K562 (cell line): ENCODE measurements at regions not wholly inside any gene's neighbourhood (a gene's known extent, or its start where the extent isn't known, plus 50 kb on each side); places are given as distances from the start of the nearest gene placed in this dataset.

Experiments
- ATAC-seq: fragments of 200-7000 bp; cut with Tn5 transposase; 3 replicates; pipeline ENCODE4 v1.9.1; 2020; ENCODE audit warnings: moderate library complexity
- BruUV-seq: library from RNA; stranded (reverse); fragments of 400-500 nt; replicated peaks from 2 replicates; lab custom pipeline; 2021; lab: Mats Ljungman, UMichigan
- CTCF ChIA-PET: fragments of 300-600 bp; formaldehyde crosslinking; extraction: SDS; loops from one replicate; lab custom pipeline; 2021; ENCODE audit warnings: low intra/inter-chr PET ratio; lab: Yijun Ruan, JAX
- POLR2A ChIA-PET: fragments of 300-600, 350-650 bp; sonication (Branson Sonifier 250); formaldehyde crosslinking; extraction: SDS; loops from one replicate; lab custom pipeline; 2021; ENCODE audit warnings: antibody characterized with exemption, inconsistent platforms; lab: Yijun Ruan, JAX
- DNase-seq, 4 experiments: peaks; one replicate each; pipeline versions ENCODE4 v3.0.0 to v3.0.0-alpha.2; 2011 to 2018; ENCODE audit warnings: low spot score in 3 of 4, mixed read lengths in 3 of 4; ENCODE audit errors: extremely low read depth in 1 of 4
- FAIRE-seq: peaks from 2 replicates; lab custom pipeline; 2011; peaks lifted over from hg19 to GRCh38; lab: Jason Lieb, UNC
- H2AFZ ChIP-seq: 2 replicates; pipeline ENCODE4 v1.6.0; 2011; ENCODE audit warnings: low read depth, low read length, control low read depth, inconsistent platforms
- H3K27ac ChIP-seq: fragments of 200-600 bp; 3 replicates; pipeline ENCODE4 v1.8.0; 2011; ENCODE audit warnings: low read depth, mild to moderate bottlenecking, control low read depth, inconsistent platforms, low read length, moderate library complexity, mixed read lengths; ENCODE audit errors: extremely low read depth
- H3K27me3 ChIP-seq, 2 experiments: fragments of 300-600 bp in 1 of 2; 2 replicates in 1 of 2; 3 replicates in 1 of 2; pipeline versions ENCODE4 v1.6.0 to v1.8.0; 2011; ENCODE audit warnings: inconsistent platforms in 2 of 2, low read length in 2 of 2, mild to moderate bottlenecking in 1 of 2, mixed read lengths in 1 of 2, moderate library complexity in 1 of 2; ENCODE audit not compliant: control insufficient read depth in 2 of 2, insufficient read depth in 2 of 2
- H3K36me3 ChIP-seq: fragments of 300-600 bp; 3 replicates; pipeline ENCODE4 v1.8.0; 2011; ENCODE audit warnings: mild to moderate bottlenecking, low read length, inconsistent platforms; ENCODE audit not compliant: control insufficient read depth, insufficient read depth
- H3K4me1 ChIP-seq, 2 experiments: fragments of 200-600 bp in 1 of 2; replicated peaks in 1 of 2; 2 replicates in 1 of 2; 3 replicates in 1 of 2; pipeline versions ENCODE4 v1.5.1 to v1.8.0; 2011; ENCODE audit warnings: inconsistent platforms in 2 of 2, low read length in 2 of 2, mild to moderate bottlenecking in 1 of 2, mixed read lengths in 1 of 2, moderate library complexity in 1 of 2; ENCODE audit not compliant: control insufficient read depth in 2 of 2, insufficient read depth in 2 of 2
- H3K4me2 ChIP-seq: 2 replicates; pipeline ENCODE4 v1.6.1; 2011; ENCODE audit warnings: low read length, control low read depth, inconsistent platforms, mixed read lengths; ENCODE audit not compliant: insufficient read depth
- H3K4me3 ChIP-seq: fragments of 200-600 bp; sonication (generic), shearing (Covaris generic); 2 replicates; pipeline ENCODE4 v1.5.1; 2016; ENCODE audit warnings: control low read depth, inconsistent platforms
- H3K79me2 ChIP-seq: fragments of 200-600 bp; 3 replicates; pipeline ENCODE4 v1.8.0; 2011; ENCODE audit warnings: low read length, inconsistent platforms; ENCODE audit not compliant: control insufficient read depth, insufficient read depth
- H3K9ac ChIP-seq, 2 experiments: 2 replicates each; pipeline versions ENCODE4 v1.6.0 to v1.6.1; 2011; ENCODE audit warnings: low read depth in 2 of 2, low read length in 2 of 2, control low read depth in 1 of 2, inconsistent platforms in 1 of 2, mild to moderate bottlenecking in 1 of 2, mixed read lengths in 1 of 2; ENCODE audit not compliant: insufficient read depth in 1 of 2
- H3K9me1 ChIP-seq: one replicate; pipeline ENCODE4 v1.6.0; 2011; ENCODE audit warnings: inconsistent platforms, mild to moderate bottlenecking, low read length, moderate library complexity; ENCODE audit not compliant: control insufficient read depth, insufficient read depth
- H3K9me3 ChIP-seq: replicated peaks from 2 replicates; pipeline ENCODE4 v1.5.1; 2011; ENCODE audit warnings: low read depth, low read length, inconsistent platforms; ENCODE audit not compliant: control insufficient read depth, insufficient read depth
- H4K20me1 ChIP-seq: replicated peaks from 2 replicates; pipeline ENCODE4 v1.6.1; 2011; ENCODE audit warnings: low read length, inconsistent platforms, mixed read lengths; ENCODE audit not compliant: control insufficient read depth, insufficient read depth
- ARHGAP35 ChIP-seq: fragments of 450-650 bp; IDR thresholded peaks from 2 replicates; pipeline ENCODE4 v1.6.1; 2018; ENCODE audit not compliant: partially characterized antibody
- CBX2 ChIP-seq: fragments of 200-600 bp; sonication (generic); IDR thresholded peaks from one replicate; pipeline ENCODE4 v1.6.1; 2012; ENCODE audit warnings: mild to moderate bottlenecking, low read length, inconsistent platforms; ENCODE audit not compliant: insufficient read depth, poor library complexity, severe bottlenecking
- FOXK1 ChIP-seq: sonication (generic); formaldehyde crosslinking; IDR thresholded peaks from 2 replicates; pipeline ENCODE4 v1.8.0; 2022; ENCODE audit warnings: missing genetic modification reagents, mild to moderate bottlenecking, borderline replicate concordance
- HNRNPK ChIP-seq: fragments of 200-400 bp; formaldehyde crosslinking; IDR thresholded peaks from one replicate; pipeline ENCODE4 v1.6.1; 2018; ENCODE audit warnings: mild to moderate bottlenecking, low read depth, low read length; ENCODE audit not compliant: poor library complexity, severe bottlenecking
- THRAP3 ChIP-seq: fragments of 450-650 bp; IDR thresholded peaks from 2 replicates; pipeline ENCODE4 v1.6.1; 2016; ENCODE audit warnings: mild to moderate bottlenecking, inconsistent platforms, borderline replicate concordance
- ZBTB1 ChIP-seq: sonication (generic); formaldehyde crosslinking; IDR thresholded peaks from 2 replicates; pipeline ENCODE4 v1.8.1; 2023; ENCODE audit warnings: missing genetic modification reagents, low read depth, mild to moderate bottlenecking, borderline replicate concordance
- ZFP30 ChIP-seq: fragments of 250-450 bp; sonication (Bioruptor Pico); IDR thresholded peaks from 2 replicates; pipeline ENCODE4 v1.8.0; 2022; ENCODE audit warnings: moderate library complexity, mild to moderate bottlenecking, inconsistent platforms, borderline replicate concordance
- WGBS: fragments of 100-300 bp; shearing (Covaris generic); methylation state at CpG from one replicate; pipeline ENCODE4 v1.1.6; 2016; ENCODE audit warnings: low coverage, mixed read lengths; ENCODE audit not compliant: insufficient coverage; ENCODE audit errors: missing lambda C conversion rate; 5-methylcytosine and 5-hydroxymethylcytosine counted together
- in situ Hi-C: fragments of 300-500 bp; cut with MboI; formaldehyde crosslinking; loops from 4 replicates; pipeline ENCODE4 v1.15.0; 2018; ENCODE audit warnings: inconsistent platforms, mixed read lengths
- intact Hi-C: fragments of 100-400 bp; cut with micrococcal nuclease; formaldehyde crosslinking; loops from 2 replicates; pipeline ENCODE4 v1.14.2; 2022

- no peaks in the 10 kb centered on the region for H3K4me1 ChIP-seq
- ChIA-PET CTCF (no interaction called here), POLR2A (no interaction called here)
- H3K27ac ChIP-seq, result no peak overlapping the region
- ATAC-seq, result no peak
- H3K9me3 ChIP-seq, result no peaks in the 10 kb centered on the region
- WGBS, result 3% methylated on average over 2 of the region's 2 CpGs
- H3K4me2 ChIP-seq, result no peak overlapping the region
- H3K27me3 ChIP-seq, result no peaks in the 10 kb centered on the region
- intact Hi-C loops (no loop called here), in situ Hi-C loops (no loop called here)
- DNase-seq, result no peak
- no peaks in the 10 kb centered on the region for H4K20me1 ChIP-seq
- no peaks in the 10 kb centered on the region for H3K79me2 ChIP-seq
- FAIRE-seq, result no peak
- no peak overlapping the region for H3K4me3 ChIP-seq
- no peaks in the 10 kb centered on the region for H3K36me3 ChIP-seq
- TF ChIP-seq HNRNPK (no peak), ZBTB1 (CRISPR knock-in tag) (no peak), CBX2 (no peak), THRAP3 (no peak), ARHGAP35 (no peak), FOXK1 (CRISPR knock-in tag) (no peak), ZFP30 (no peak)
- H3K9me1 ChIP-seq, result no peaks in the 10 kb centered on the region
- no peak overlapping the region for H2AFZ ChIP-seq
- no peak overlapping the region for H3K9ac ChIP-seq
- BruUV-seq, result no TSS peak
These were observed 252.8 kb upstream of the ADGRL2 start for GRCh38 chr1:81547912-81548303.
